ENCODE measurements at regions not wholly inside any gene's neighbourhood (a gene's known extent, or its start where the extent isn't known, plus 50 kb on each side); places are given as distances from the start of the nearest gene placed in this dataset.

DNA sequence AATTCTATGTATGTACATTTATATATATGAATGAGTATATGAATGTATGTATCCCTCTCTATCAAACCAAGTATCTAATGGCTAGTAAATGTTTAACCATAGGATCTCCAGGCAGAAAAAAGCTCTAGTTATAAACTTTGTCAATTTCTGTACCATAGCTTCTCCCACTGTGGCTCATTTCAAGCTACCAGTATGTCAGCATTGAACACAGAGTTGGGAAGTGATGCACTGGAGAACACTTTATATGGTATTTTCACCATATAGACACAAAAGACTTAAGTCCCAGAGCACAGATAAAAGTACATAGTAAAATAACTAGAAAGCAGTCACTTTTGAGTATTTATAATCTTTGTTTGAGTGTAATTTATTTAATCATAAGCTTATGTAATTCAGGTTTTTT, 53.9 kb upstream of the ATP8A1 start:
- TF ChIP-seq, protein P1, sequence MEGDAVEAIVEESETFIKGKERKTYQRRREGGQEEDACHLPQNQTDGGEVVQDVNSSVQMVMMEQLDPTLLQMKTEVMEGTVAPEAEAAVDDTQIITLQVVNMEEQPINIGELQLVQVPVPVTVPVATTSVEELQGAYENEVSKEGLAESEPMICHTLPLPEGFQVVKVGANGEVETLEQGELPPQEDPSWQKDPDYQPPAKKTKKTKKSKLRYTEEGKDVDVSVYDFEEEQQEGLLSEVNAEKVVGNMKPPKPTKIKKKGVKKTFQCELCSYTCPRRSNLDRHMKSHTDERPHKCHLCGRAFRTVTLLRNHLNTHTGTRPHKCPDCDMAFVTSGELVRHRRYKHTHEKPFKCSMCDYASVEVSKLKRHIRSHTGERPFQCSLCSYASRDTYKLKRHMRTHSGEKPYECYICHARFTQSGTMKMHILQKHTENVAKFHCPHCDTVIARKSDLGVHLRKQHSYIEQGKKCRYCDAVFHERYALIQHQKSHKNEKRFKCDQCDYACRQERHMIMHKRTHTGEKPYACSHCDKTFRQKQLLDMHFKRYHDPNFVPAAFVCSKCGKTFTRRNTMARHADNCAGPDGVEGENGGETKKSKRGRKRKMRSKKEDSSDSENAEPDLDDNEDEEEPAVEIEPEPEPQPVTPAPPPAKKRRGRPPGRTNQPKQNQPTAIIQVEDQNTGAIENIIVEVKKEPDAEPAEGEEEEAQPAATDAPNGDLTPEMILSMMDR (IDR thresholded peaks at IDR 0.05), result no peak
- TF ChIP-seq, protein P2, sequence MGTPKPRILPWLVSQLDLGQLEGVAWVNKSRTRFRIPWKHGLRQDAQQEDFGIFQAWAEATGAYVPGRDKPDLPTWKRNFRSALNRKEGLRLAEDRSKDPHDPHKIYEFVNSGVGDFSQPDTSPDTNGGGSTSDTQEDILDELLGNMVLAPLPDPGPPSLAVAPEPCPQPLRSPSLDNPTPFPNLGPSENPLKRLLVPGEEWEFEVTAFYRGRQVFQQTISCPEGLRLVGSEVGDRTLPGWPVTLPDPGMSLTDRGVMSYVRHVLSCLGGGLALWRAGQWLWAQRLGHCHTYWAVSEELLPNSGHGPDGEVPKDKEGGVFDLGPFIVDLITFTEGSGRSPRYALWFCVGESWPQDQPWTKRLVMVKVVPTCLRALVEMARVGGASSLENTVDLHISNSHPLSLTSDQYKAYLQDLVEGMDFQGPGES (IDR thresholded peaks at IDR 0.05; ENCODE audit: low read depth, low read length), result no peak
- TF ChIP-seq, protein P3, sequence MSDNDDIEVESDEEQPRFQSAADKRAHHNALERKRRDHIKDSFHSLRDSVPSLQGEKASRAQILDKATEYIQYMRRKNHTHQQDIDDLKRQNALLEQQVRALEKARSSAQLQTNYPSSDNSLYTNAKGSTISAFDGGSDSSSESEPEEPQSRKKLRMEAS (IDR thresholded peaks at IDR 0.05; ENCODE audit: low read depth), result no peak
- TF ChIP-seq JUND (IDR thresholded peaks at IDR 0.05) (no peak), RCOR1 (IDR thresholded peaks at IDR 0.05; ENCODE audit: low read length) (no peak), EP300 (IDR thresholded peaks at IDR 0.05; ENCODE audit: borderline replicate concordance in 1 of 2, low read depth in 1 of 2, low read length in 1 of 2) (no peak), RAD21 (IDR thresholded peaks at IDR 0.05; ENCODE audit: low read length) (no peak), POLR2AphosphoS5 (IDR thresholded peaks at IDR 0.05; ENCODE audit: low read depth, low read length) (no peak), FOSL2 (IDR thresholded peaks at IDR 0.05; ENCODE audit: borderline replicate concordance, low read depth) (no peak), SMC3 (IDR thresholded peaks at IDR 0.05; ENCODE audit: low read depth, low read length) (no peak), CHD2 (IDR thresholded peaks at IDR 0.05; ENCODE audit: low read length, partially characterized antibody) (no peak)
- TF ChIP-seq, protein P4, sequence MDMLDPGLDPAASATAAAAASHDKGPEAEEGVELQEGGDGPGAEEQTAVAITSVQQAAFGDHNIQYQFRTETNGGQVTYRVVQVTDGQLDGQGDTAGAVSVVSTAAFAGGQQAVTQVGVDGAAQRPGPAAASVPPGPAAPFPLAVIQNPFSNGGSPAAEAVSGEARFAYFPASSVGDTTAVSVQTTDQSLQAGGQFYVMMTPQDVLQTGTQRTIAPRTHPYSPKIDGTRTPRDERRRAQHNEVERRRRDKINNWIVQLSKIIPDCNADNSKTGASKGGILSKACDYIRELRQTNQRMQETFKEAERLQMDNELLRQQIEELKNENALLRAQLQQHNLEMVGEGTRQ (IDR thresholded peaks at IDR 0.05; ENCODE audit: borderline replicate concordance, low read depth, low read length), result no peak
- TF ChIP-seq, protein P5, sequence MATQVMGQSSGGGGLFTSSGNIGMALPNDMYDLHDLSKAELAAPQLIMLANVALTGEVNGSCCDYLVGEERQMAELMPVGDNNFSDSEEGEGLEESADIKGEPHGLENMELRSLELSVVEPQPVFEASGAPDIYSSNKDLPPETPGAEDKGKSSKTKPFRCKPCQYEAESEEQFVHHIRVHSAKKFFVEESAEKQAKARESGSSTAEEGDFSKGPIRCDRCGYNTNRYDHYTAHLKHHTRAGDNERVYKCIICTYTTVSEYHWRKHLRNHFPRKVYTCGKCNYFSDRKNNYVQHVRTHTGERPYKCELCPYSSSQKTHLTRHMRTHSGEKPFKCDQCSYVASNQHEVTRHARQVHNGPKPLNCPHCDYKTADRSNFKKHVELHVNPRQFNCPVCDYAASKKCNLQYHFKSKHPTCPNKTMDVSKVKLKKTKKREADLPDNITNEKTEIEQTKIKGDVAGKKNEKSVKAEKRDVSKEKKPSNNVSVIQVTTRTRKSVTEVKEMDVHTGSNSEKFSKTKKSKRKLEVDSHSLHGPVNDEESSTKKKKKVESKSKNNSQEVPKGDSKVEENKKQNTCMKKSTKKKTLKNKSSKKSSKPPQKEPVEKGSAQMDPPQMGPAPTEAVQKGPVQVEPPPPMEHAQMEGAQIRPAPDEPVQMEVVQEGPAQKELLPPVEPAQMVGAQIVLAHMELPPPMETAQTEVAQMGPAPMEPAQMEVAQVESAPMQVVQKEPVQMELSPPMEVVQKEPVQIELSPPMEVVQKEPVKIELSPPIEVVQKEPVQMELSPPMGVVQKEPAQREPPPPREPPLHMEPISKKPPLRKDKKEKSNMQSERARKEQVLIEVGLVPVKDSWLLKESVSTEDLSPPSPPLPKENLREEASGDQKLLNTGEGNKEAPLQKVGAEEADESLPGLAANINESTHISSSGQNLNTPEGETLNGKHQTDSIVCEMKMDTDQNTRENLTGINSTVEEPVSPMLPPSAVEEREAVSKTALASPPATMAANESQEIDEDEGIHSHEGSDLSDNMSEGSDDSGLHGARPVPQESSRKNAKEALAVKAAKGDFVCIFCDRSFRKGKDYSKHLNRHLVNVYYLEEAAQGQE (IDR thresholded peaks at IDR 0.05; ENCODE audit: low read depth, low read length), result no peak
